ENCODE measurements at regions not wholly inside any gene's neighbourhood (a gene's known extent, or its start where the extent isn't known, plus 50 kb on each side); places are given as distances from the start of the nearest gene placed in this dataset.
"Not testable (repeated sequence)": the region's sequence is repeated elsewhere in the genome, so short reads cannot be mapped to it uniquely, and the experiment has no call there.

GRCh38 chr5:10016559-10016958 lies 233.1 kb downstream of the ATPSCKMT start:
- H3K36me3 Mint-ChIP-seq; H3K4me1 Mint-ChIP-seq; POLR2A ChIA-PET; H3K9me3 ChIP-seq (ENCODE audit: control insufficient read depth in 2 of 3, low read length in 3 of 3); H3K4me3 Mint-ChIP-seq; H3K36me3 ChIP-seq (ENCODE audit: control insufficient read depth in 2 of 3, insufficient read depth in 3 of 3, low read length in 3 of 3); H3K4me3 ChIP-seq (ENCODE audit: low read length); CTCF ChIA-PET; H3K27ac Mint-ChIP-seq; H3K27me3 ChIP-seq (ENCODE audit: control insufficient read depth in 2 of 2, insufficient read depth in 2 of 2, low read length in 2 of 2); H3K4me1 ChIP-seq (ENCODE audit: control insufficient read depth in 2 of 2, insufficient read depth in 2 of 2, low read length in 2 of 2); ATAC-seq; DNase-seq; H3K27ac ChIP-seq (ENCODE audit: low read depth, low read length): not testable (repeated sequence)
- Mint-ChIP-seq H3K27me3 (peaks cover 0 to 10% (median 0%) of the 10 kb centered on the region in 5 donors), H3K9me3 (peaks cover 8 to 34% (median 16%) of the 10 kb centered on the region in 11 donors)
- intact Hi-C loops (cut with micrococcal nuclease), result loop anchor here in 1 of 2 donors (10.0 kb wide), 1 partner anchor 828 kb away; no protein-coding TSS in a partner anchor

- CTCF ChIA-PET; H3K27ac ChIP-seq (ENCODE audit: low read depth, low read length); ATAC-seq; DNase-seq; H3K27me3 ChIP-seq (ENCODE audit: control insufficient read depth in 2 of 2, insufficient read depth in 2 of 2, low read length in 2 of 2); H3K4me1 Mint-ChIP-seq; H3K36me3 Mint-ChIP-seq; POLR2A ChIA-PET; H3K9me3 ChIP-seq (ENCODE audit: control insufficient read depth in 2 of 3, low read length in 3 of 3); H3K4me3 Mint-ChIP-seq; H3K36me3 ChIP-seq (ENCODE audit: control insufficient read depth in 2 of 3, insufficient read depth in 3 of 3, low read length in 3 of 3); H3K4me3 ChIP-seq (ENCODE audit: low read length); H3K4me1 ChIP-seq (ENCODE audit: control insufficient read depth in 2 of 2, insufficient read depth in 2 of 2, low read length in 2 of 2); H3K27ac Mint-ChIP-seq: not testable (repeated sequence)
- Mint-ChIP-seq H3K27me3 (peaks cover 0 to 10% (median 0%) of the 10 kb centered on the region in 5 donors), H3K9me3 (peaks cover 9 to 33% (median 15%) of the 10 kb centered on the region in 11 donors)
- intact Hi-C loops (cut with micrococcal nuclease), result loop anchor here in 1 of 2 donors (10.0 kb wide), 1 partner anchor 829 kb away; no protein-coding TSS in a partner anchor
Measured at GRCh38 chr5:10015681-10016080, 234.0 kb downstream of the ATPSCKMT start.

- Histone ChIP-seq H3K27ac (ENCODE audit: low read depth, low read length) (no peak overlapping the region), H3K4me1 (ENCODE audit: control insufficient read depth in 2 of 2, insufficient read depth in 2 of 2, low read length in 2 of 2) (no peaks in the 10 kb centered on the region), H3K27me3 (ENCODE audit: control insufficient read depth in 2 of 2, insufficient read depth in 2 of 2, low read length in 2 of 2) (no peaks in the 10 kb centered on the region), H3K4me3 (ENCODE audit: low read length) (no peak overlapping the region), H3K9me3 (ENCODE audit: control insufficient read depth in 2 of 3, low read length in 3 of 3) (no peaks in the 10 kb centered on the region), H3K36me3 (ENCODE audit: control insufficient read depth in 2 of 3, insufficient read depth in 3 of 3, low read length in 3 of 3) (no peaks in the 10 kb centered on the region)
- POLR2A ChIA-PET, result no interaction called here
- CTCF ChIA-PET, result no interaction called here
- no peak overlapping the region for H3K4me3 Mint-ChIP-seq
- H3K27me3 Mint-ChIP-seq, result no peaks in the 10 kb centered on the region
- no peaks in the 10 kb centered on the region for H3K4me1 Mint-ChIP-seq
- DNase-seq (no peak), ATAC-seq (no peak)
- no peaks in the 10 kb centered on the region for H3K36me3 Mint-ChIP-seq
- no peak overlapping the region for H3K27ac Mint-ChIP-seq
- intact Hi-C loops (cut with micrococcal nuclease), result loop anchor here in 1 of 2 donors (10.0 kb wide), 1 partner anchor 835 kb away; no protein-coding TSS in a partner anchor
- H3K9me3 Mint-ChIP-seq, result peaks cover 6 to 32% (median 13%) of the 10 kb centered on the region in 11 donors
Measured at GRCh38 chr5:10009802-10010201, 239.9 kb downstream of the ATPSCKMT start.

GRCh38 chr5:9987101-9987500 lies 262.6 kb downstream of the ATPSCKMT start:
- Histone ChIP-seq H3K4me3 (ENCODE audit: low read length) (no peak overlapping the region), H3K9me3 (ENCODE audit: control insufficient read depth in 2 of 3, low read length in 3 of 3) (no peaks in the 10 kb centered on the region), H3K27me3 (ENCODE audit: control insufficient read depth in 2 of 2, insufficient read depth in 2 of 2, low read length in 2 of 2) (no peaks in the 10 kb centered on the region), H3K4me1 (ENCODE audit: control insufficient read depth in 2 of 2, insufficient read depth in 2 of 2, low read length in 2 of 2) (no peaks in the 10 kb centered on the region), H3K36me3 (ENCODE audit: control insufficient read depth in 2 of 3, insufficient read depth in 3 of 3, low read length in 3 of 3) (no peaks in the 10 kb centered on the region), H3K27ac (ENCODE audit: low read depth, low read length) (no peak overlapping the region)
- Mint-ChIP-seq H3K36me3 (no peaks in the 10 kb centered on the region), H3K4me3 (no peak overlapping the region), H3K9me3 (peaks cover 3 to 25% (median 12%) of the 10 kb centered on the region in 11 donors), H3K4me1 (no peaks in the 10 kb centered on the region), H3K27ac (no peak overlapping the region), H3K27me3 (peaks cover 0 to 9% (median 6%) of the 10 kb centered on the region in 5 donors)
- DNase-seq (no peak), ATAC-seq (no peak)
- POLR2A ChIA-PET, result no interaction called here
- CTCF ChIA-PET, result no interaction called here
- intact Hi-C loops (cut with micrococcal nuclease), result no loop called here

GRCh38 chr5:9977070-9977469 lies 272.6 kb downstream of the ATPSCKMT start:
- Histone ChIP-seq H3K4me3 (ENCODE audit: low read length) (no peak overlapping the region), H3K4me1 (ENCODE audit: control insufficient read depth in 2 of 2, insufficient read depth in 2 of 2, low read length in 2 of 2) (no peaks in the 10 kb centered on the region), H3K27ac (ENCODE audit: low read depth, low read length) (no peak overlapping the region), H3K36me3 (ENCODE audit: control insufficient read depth in 2 of 3, insufficient read depth in 3 of 3, low read length in 3 of 3) (no peaks in the 10 kb centered on the region), H3K9me3 (ENCODE audit: control insufficient read depth in 2 of 3, low read length in 3 of 3) (no peaks in the 10 kb centered on the region), H3K27me3 (ENCODE audit: control insufficient read depth in 2 of 2, insufficient read depth in 2 of 2, low read length in 2 of 2) (no peaks in the 10 kb centered on the region)
- Mint-ChIP-seq H3K27me3 (peaks cover 0 to 11% (median 0%) of the 10 kb centered on the region in 5 donors), H3K27ac (no peak overlapping the region), H3K4me3 (no peak overlapping the region), H3K4me1 (no peaks in the 10 kb centered on the region), H3K36me3 (no peaks in the 10 kb centered on the region), H3K9me3 (peaks cover 0 to 9% (median 3%) of the 10 kb centered on the region in 11 donors)
- CTCF ChIA-PET, result no interaction called here
- DNase-seq (no peak), ATAC-seq (no peak)
- POLR2A ChIA-PET, result no interaction called here
- intact Hi-C loops (cut with micrococcal nuclease), result no loop called here

GRCh38 chr5:9976621-9977020 lies 273.1 kb downstream of the ATPSCKMT start:
- ChIA-PET POLR2A (no interaction called here), CTCF (no interaction called here)
- peaks cover 0 to 9% (median 3%) of the 10 kb centered on the region in 11 donors for H3K9me3 Mint-ChIP-seq
- Histone ChIP-seq H3K4me1 (ENCODE audit: control insufficient read depth in 2 of 2, insufficient read depth in 2 of 2, low read length in 2 of 2) (no peaks in the 10 kb centered on the region), H3K27me3 (ENCODE audit: control insufficient read depth in 2 of 2, insufficient read depth in 2 of 2, low read length in 2 of 2) (no peaks in the 10 kb centered on the region), H3K36me3 (ENCODE audit: control insufficient read depth in 2 of 3, insufficient read depth in 3 of 3, low read length in 3 of 3) (no peaks in the 10 kb centered on the region), H3K27ac (ENCODE audit: low read depth, low read length) (no peak overlapping the region), H3K4me3 (ENCODE audit: low read length) (no peak overlapping the region), H3K9me3 (ENCODE audit: control insufficient read depth in 2 of 3, low read length in 3 of 3) (no peaks in the 10 kb centered on the region)
- H3K27ac Mint-ChIP-seq, result no peak overlapping the region
- no peaks in the 10 kb centered on the region for H3K4me1 Mint-ChIP-seq
- intact Hi-C loops (cut with micrococcal nuclease), result no loop called here
- H3K36me3 Mint-ChIP-seq, result no peaks in the 10 kb centered on the region
- H3K4me3 Mint-ChIP-seq, result no peak overlapping the region
- ATAC-seq (no peak), DNase-seq (no peak)
- peaks cover 0 to 11% (median 0%) of the 10 kb centered on the region in 5 donors for H3K27me3 Mint-ChIP-seq

GRCh38 chr5:9972059-9972458 lies 277.6 kb downstream of the ATPSCKMT start:
- CTCF ChIA-PET, result no interaction called here
- Mint-ChIP-seq H3K4me1 (no peaks in the 10 kb centered on the region), H3K27ac (no peak overlapping the region), H3K27me3 (peaks cover 0 to 3% (median 0%) of the 10 kb centered on the region in 5 donors), H3K9me3 (peaks cover 0 to 33% (median 14%) of the 10 kb centered on the region in 11 donors), H3K36me3 (no peaks in the 10 kb centered on the region), H3K4me3 (no peak overlapping the region)
- DNase-seq, result no peak
- H3K27ac ChIP-seq (ENCODE audit: low read depth, low read length), result no peak overlapping the region
- POLR2A ChIA-PET, result no interaction called here
- H3K36me3 ChIP-seq (ENCODE audit: control insufficient read depth in 2 of 3, insufficient read depth in 3 of 3, low read length in 3 of 3), result no peaks in the 10 kb centered on the region
- intact Hi-C loops (cut with micrococcal nuclease), result no loop called here
- no peak for ATAC-seq
- no peak overlapping the region for H3K4me3 ChIP-seq (ENCODE audit: low read length)
- no peaks in the 10 kb centered on the region for H3K9me3 ChIP-seq (ENCODE audit: control insufficient read depth in 2 of 3, low read length in 3 of 3)
- H3K4me1 ChIP-seq (ENCODE audit: control insufficient read depth in 2 of 2, insufficient read depth in 2 of 2, low read length in 2 of 2), result no peaks in the 10 kb centered on the region
- no peaks in the 10 kb centered on the region for H3K27me3 ChIP-seq (ENCODE audit: control insufficient read depth in 2 of 2, insufficient read depth in 2 of 2, low read length in 2 of 2)
